GM23338 (cell line): ENCODE measurements at regions not wholly inside any gene's neighbourhood (a gene's known extent, or its start where the extent isn't known, plus 50 kb on each side); places are given as distances from the start of the nearest gene placed in this dataset.

ENCODE experiments used
- ATAC-seq: fragments of 200-7000 bp; cut with Tn5 transposase; 3 replicates; pipeline ENCODE4 v1.9.1; 2020
- DNase-seq: peaks from one replicate; pipeline ENCODE4 v3.0.0-alpha.2; 2015; ENCODE audit warnings: low spot score
- H2AFZ ChIP-seq: fragments of 200-600 bp; sonication (generic); 2 replicates; pipeline ENCODE4 v1.8.0; 2016; ENCODE audit warnings: antibody characterized with exemption, mild to moderate bottlenecking, moderate library complexity
- H3F3A ChIP-seq: fragments of 200-600 bp; sonication (generic); replicated peaks from 2 replicates; pipeline ENCODE4 v1.8.0; 2017; ENCODE audit warnings: antibody characterized with exemption, mixed run types, low read depth
- H3K27ac ChIP-seq: fragments of 200-600 bp; sonication (generic); 2 replicates; pipeline ENCODE4 v1.6.1; 2016; ENCODE audit warnings: low read depth
- H3K27me3 ChIP-seq: fragments of 200-600 bp; sonication (generic); 2 replicates; pipeline ENCODE4 v1.8.0; 2016; ENCODE audit warnings: mild to moderate bottlenecking, mixed run types, moderate library complexity; ENCODE audit not compliant: insufficient read depth
- H3K36me3 ChIP-seq: fragments of 200-600 bp; sonication (generic); 2 replicates; pipeline ENCODE4 v1.8.0; 2016; ENCODE audit warnings: mild to moderate bottlenecking; ENCODE audit not compliant: insufficient read depth
- H3K4me1 ChIP-seq: fragments of 200-600 bp; sonication (generic); 2 replicates; pipeline ENCODE4 v1.8.0; 2016; ENCODE audit warnings: mild to moderate bottlenecking, moderate library complexity; ENCODE audit not compliant: insufficient read depth
- H3K4me2 ChIP-seq: fragments of 200-600 bp; sonication (generic); 2 replicates; pipeline ENCODE4 v1.7.1; 2017; ENCODE audit warnings: mixed run types
- H3K4me3 ChIP-seq: fragments of 200-600 bp; sonication (generic); 2 replicates; pipeline ENCODE4 v1.6.1; 2016; ENCODE audit warnings: mixed run types
- H3K79me2 ChIP-seq: fragments of 200-600 bp; sonication (generic); replicated peaks from 2 replicates; pipeline ENCODE4 v1.8.0; 2017; ENCODE audit warnings: mild to moderate bottlenecking; ENCODE audit not compliant: insufficient read depth
- H3K9me2 ChIP-seq: fragments of 200-600 bp; sonication (generic); 2 replicates; pipeline ENCODE4 v1.8.0; 2017; ENCODE audit not compliant: insufficient read depth
- H4K20me1 ChIP-seq: fragments of 200-600 bp; sonication (generic); replicated peaks from 2 replicates; pipeline ENCODE4 v1.8.0; 2017; ENCODE audit warnings: mild to moderate bottlenecking; ENCODE audit not compliant: insufficient read depth
- H3K27ac Mint-ChIP-seq: 2 replicates; pipeline ENCODE4 v1.8.0; 2020; ENCODE audit warnings: inconsistent platforms, mild to moderate bottlenecking, moderate library complexity, mixed read lengths
- H3K27me3 Mint-ChIP-seq: 3 replicates; pipeline ENCODE4 v1.8.0; 2022; ENCODE audit warnings: low read depth, mild to moderate bottlenecking, moderate library complexity, mixed read lengths, inconsistent platforms; ENCODE audit not compliant: insufficient read depth, poor library complexity
- H3K36me3 Mint-ChIP-seq: 3 replicates; pipeline ENCODE4 v1.8.0; 2021; ENCODE audit warnings: low read depth, mild to moderate bottlenecking, inconsistent platforms, moderate library complexity, mixed read lengths
- H3K4me1 Mint-ChIP-seq: 3 replicates; pipeline ENCODE4 v1.8.0; 2020; ENCODE audit warnings: mild to moderate bottlenecking, inconsistent platforms, mixed read lengths
- H3K4me3 Mint-ChIP-seq: 3 replicates; pipeline ENCODE4 v1.8.0; 2021; ENCODE audit warnings: moderate library complexity, mild to moderate bottlenecking, inconsistent platforms, mixed read lengths
- H3K9me3 Mint-ChIP-seq: 3 replicates; pipeline ENCODE4 v1.8.0; 2020; ENCODE audit warnings: moderate library complexity, mild to moderate bottlenecking, inconsistent platforms, mixed read lengths
- CREB1 ChIP-seq: fragments of 250-450 bp; sonication (Bioruptor Pico); IDR thresholded peaks from 2 replicates; pipeline ENCODE4 v1.5.0; 2020; ENCODE audit warnings: low read depth, mild to moderate bottlenecking, moderate library complexity
- CTCF ChIP-seq, 2 experiments: fragments of 200-600 bp in 1 of 2; sonication (generic) in 1 of 2; conservative IDR thresholded peaks; 2 replicates each; pipeline versions ENCODE4 v1.5.1 to v1.6.1; 2016 to 2017; ENCODE audit warnings: antibody characterized with exemption in 2 of 2, low read depth in 2 of 2, mild to moderate bottlenecking in 2 of 2, moderate library complexity in 1 of 2
- EZH2 ChIP-seq: fragments of 200-600 bp; sonication (generic); IDR thresholded peaks from one replicate; pipeline ENCODE4 v1.8.0; 2017; ENCODE audit warnings: antibody characterized with exemption, mild to moderate bottlenecking, low read depth; ENCODE audit not compliant: unreplicated experiment
- EZH2phosphoT487 ChIP-seq: fragments of 200-600 bp; sonication (generic); IDR thresholded peaks from one replicate; pipeline ENCODE4 v1.8.1; 2018; ENCODE audit warnings: antibody characterized with exemption; ENCODE audit not compliant: unreplicated experiment
- JUNB ChIP-seq: IDR thresholded peaks from one replicate; pipeline ENCODE4 v1.6.1; 2016; ENCODE audit warnings: antibody characterized with exemption; ENCODE audit not compliant: unreplicated experiment
- NANOG ChIP-seq: IDR thresholded peaks from 2 replicates; pipeline ENCODE4 v1.6.1; 2016; ENCODE audit warnings: antibody characterized with exemption, borderline replicate concordance
- POLR2AphosphoS5 ChIP-seq: IDR thresholded peaks from 2 replicates; pipeline ENCODE4 v1.6.1; 2016; ENCODE audit warnings: antibody characterized with exemption, low read depth
- REST ChIP-seq: IDR thresholded peaks from one replicate; pipeline ENCODE4 v1.6.1; 2018; ENCODE audit warnings: antibody characterized with exemption; ENCODE audit not compliant: unreplicated experiment
- STAT1 ChIP-seq: IDR thresholded peaks from one replicate; pipeline ENCODE4 v1.6.1; 2016; ENCODE audit warnings: antibody characterized with exemption; ENCODE audit not compliant: unreplicated experiment
- ZNF114 ChIP-seq: fragments of 250-450 bp; sonication (Bioruptor Pico); IDR thresholded peaks from 2 replicates; pipeline ENCODE4 v1.5.0; 2020; ENCODE audit warnings: mild to moderate bottlenecking, moderate library complexity
- ZNF331 ChIP-seq: fragments of 250-450 bp; sonication (Bioruptor Pico); IDR thresholded peaks from 2 replicates; pipeline ENCODE4 v1.5.0; 2020; ENCODE audit warnings: low read depth, mild to moderate bottlenecking, moderate library complexity
- ZNF462 ChIP-seq: fragments of 250-450 bp; sonication (Bioruptor Pico); IDR thresholded peaks from 2 replicates; pipeline ENCODE4 v1.5.0; 2020; ENCODE audit warnings: mild to moderate bottlenecking, moderate library complexity
- TF ChIP-seq, protein P1 (sequence below): IDR thresholded peaks from 2 replicates; pipeline ENCODE4 v1.6.1; 2016; ENCODE audit warnings: antibody characterized with exemption

- TF ChIP-seq CTCF (conservative IDR thresholded peaks at IDR 0.05; ENCODE audit: low read depth in 2 of 2) (no peak), EZH2phosphoT487 (no peak), STAT1 (no peak), POLR2AphosphoS5 (no peak)
Measured at GRCh38 chr1:87735750-87736149, 407.1 kb downstream of the LMO4 start (continued).

DNA sequence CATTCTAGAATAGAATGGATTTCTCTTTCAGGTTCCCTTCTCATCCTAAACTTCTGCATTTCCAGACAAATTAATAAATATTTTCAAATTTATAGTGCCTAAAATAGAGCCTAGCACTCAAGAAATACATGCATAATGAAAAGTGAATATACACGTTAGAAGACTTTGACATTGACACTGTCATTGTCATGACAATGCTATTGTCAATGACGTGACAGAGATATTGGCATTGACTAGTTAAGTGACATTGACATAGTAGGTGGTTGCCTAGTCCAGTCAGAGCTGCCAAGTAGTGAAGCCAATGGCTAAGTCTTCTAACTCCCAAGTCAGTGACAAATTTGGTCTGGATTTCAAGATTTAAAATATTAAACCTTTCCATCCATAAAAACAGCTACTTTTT lies 410.5 kb downstream of the LMO4 start:
- Histone ChIP-seq H3K36me3 (no peaks in the 10 kb centered on the region), H3K4me1 (peaks cover 15% of the 10 kb centered on the region; the same call in 1 of the 2 replicates), H3K27ac (no peak overlapping the region), H3K4me3 (no peak overlapping the region), H3K9me2 (0 out of 2 replicates have a peak, but pooled peaks cover 9% of the 10 kb centered on the region), H3K4me2 (no peak overlapping the region), H2AFZ (no peak overlapping the region), H3F3A (no peaks in the 10 kb centered on the region), H4K20me1 (no peaks in the 10 kb centered on the region), H3K79me2 (no peaks in the 10 kb centered on the region), H3K27me3 (no peaks in the 10 kb centered on the region)
- Mint-ChIP-seq H3K4me3 (no peak overlapping the region), H3K27me3 (peaks cover 3% of the 10 kb centered on the region), H3K4me1 (peaks cover 26% of the 10 kb centered on the region), H3K9me3 (no peaks in the 10 kb centered on the region), H3K27ac (no peak overlapping the region), H3K36me3 (no peaks in the 10 kb centered on the region)
- DNase-seq, result no peak
- ATAC-seq, result no peak
- TF ChIP-seq JUNB, result no peak
- no peak for TF ChIP-seq NANOG
- TF ChIP-seq ZNF331 (CRISPR knock-in tag), result no peak
- no peak for TF ChIP-seq EZH2phosphoT487
- no peak for TF ChIP-seq ZNF114
- no peak for TF ChIP-seq REST
- TF ChIP-seq STAT1, result no peak
- TF ChIP-seq EZH2, result no peak
- no peak for TF ChIP-seq POLR2AphosphoS5
- TF ChIP-seq, protein P1, sequence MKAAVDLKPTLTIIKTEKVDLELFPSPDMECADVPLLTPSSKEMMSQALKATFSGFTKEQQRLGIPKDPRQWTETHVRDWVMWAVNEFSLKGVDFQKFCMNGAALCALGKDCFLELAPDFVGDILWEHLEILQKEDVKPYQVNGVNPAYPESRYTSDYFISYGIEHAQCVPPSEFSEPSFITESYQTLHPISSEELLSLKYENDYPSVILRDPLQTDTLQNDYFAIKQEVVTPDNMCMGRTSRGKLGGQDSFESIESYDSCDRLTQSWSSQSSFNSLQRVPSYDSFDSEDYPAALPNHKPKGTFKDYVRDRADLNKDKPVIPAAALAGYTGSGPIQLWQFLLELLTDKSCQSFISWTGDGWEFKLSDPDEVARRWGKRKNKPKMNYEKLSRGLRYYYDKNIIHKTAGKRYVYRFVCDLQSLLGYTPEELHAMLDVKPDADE, result no peak
- no peak for TF ChIP-seq ZNF462 (CRISPR knock-in tag)
- no peak for TF ChIP-seq CREB1
